Esophagus muscularis mucosa (tissue), 4 donors: ENCODE measurements at regions not wholly inside any gene's neighbourhood (a gene's known extent, or its start where the extent isn't known, plus 50 kb on each side); places are given as distances from the start of the nearest gene placed in this dataset.

Source experiments
- EP300 ChIP-seq: sonication (generic); formaldehyde crosslinking; IDR thresholded peaks from one replicate; pipeline ENCODE4 v1.6.1; 2017; ENCODE audit warnings: antibody characterized with exemption
- POLR2A ChIP-seq: fragments of 450-650 bp; IDR thresholded peaks from one replicate; pipeline ENCODE4 v1.6.1; 2017; ENCODE audit warnings: antibody characterized with exemption, moderate library complexity, mild to moderate bottlenecking, low read depth
- POLR2AphosphoS5 ChIP-seq, 2 donors: sonication (generic); formaldehyde crosslinking; IDR thresholded peaks; one replicate each; pipeline ENCODE4 v1.6.1; 2017; ENCODE audit warnings: antibody characterized with exemption in 2 of 2
- TF ChIP-seq, protein P1 (sequence below), 3 experiments: fragments of 200-600 bp in 2 of 3; fragments of 450-650 bp in 1 of 3; sonication (generic) in 2 of 3; IDR thresholded peaks; one replicate each; pipeline ENCODE4 v1.5.1; 2017 to 2019; ENCODE audit warnings: antibody characterized with exemption in 3 of 3, mild to moderate bottlenecking in 2 of 3, moderate library complexity in 1 of 3

DNA sequence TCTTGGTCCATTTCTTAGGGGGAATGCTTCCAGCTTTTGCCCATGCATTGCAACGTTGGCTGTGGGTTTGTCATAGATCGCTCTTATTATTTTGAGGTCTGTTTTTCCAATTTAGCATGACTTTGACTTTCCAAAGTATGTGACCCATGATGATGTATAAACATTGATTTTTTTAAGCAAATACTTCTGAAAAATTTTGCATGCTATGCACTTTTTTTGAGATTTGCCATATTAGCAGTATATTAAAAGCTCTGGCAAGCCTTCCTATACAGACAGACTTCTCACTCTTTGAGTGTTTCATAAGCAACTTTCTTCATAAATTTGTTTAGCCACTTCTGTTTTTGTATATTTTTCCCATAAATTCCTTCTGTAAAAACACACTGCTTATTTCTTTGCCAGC, 746.4 kb upstream of the LCORL start:
- TF ChIP-seq, protein P1, sequence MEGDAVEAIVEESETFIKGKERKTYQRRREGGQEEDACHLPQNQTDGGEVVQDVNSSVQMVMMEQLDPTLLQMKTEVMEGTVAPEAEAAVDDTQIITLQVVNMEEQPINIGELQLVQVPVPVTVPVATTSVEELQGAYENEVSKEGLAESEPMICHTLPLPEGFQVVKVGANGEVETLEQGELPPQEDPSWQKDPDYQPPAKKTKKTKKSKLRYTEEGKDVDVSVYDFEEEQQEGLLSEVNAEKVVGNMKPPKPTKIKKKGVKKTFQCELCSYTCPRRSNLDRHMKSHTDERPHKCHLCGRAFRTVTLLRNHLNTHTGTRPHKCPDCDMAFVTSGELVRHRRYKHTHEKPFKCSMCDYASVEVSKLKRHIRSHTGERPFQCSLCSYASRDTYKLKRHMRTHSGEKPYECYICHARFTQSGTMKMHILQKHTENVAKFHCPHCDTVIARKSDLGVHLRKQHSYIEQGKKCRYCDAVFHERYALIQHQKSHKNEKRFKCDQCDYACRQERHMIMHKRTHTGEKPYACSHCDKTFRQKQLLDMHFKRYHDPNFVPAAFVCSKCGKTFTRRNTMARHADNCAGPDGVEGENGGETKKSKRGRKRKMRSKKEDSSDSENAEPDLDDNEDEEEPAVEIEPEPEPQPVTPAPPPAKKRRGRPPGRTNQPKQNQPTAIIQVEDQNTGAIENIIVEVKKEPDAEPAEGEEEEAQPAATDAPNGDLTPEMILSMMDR (IDR thresholded peaks at IDR 0.05) = no peak
- no peak for TF ChIP-seq POLR2A
- TF ChIP-seq POLR2AphosphoS5 (IDR thresholded peaks at IDR 0.05) = no peak
- no peak for TF ChIP-seq EP300
